ENCODE measurements at regions not wholly inside any gene's neighbourhood (a gene's known extent, or its start where the extent isn't known, plus 50 kb on each side); places are given as distances from the start of the nearest gene placed in this dataset.

DNA sequence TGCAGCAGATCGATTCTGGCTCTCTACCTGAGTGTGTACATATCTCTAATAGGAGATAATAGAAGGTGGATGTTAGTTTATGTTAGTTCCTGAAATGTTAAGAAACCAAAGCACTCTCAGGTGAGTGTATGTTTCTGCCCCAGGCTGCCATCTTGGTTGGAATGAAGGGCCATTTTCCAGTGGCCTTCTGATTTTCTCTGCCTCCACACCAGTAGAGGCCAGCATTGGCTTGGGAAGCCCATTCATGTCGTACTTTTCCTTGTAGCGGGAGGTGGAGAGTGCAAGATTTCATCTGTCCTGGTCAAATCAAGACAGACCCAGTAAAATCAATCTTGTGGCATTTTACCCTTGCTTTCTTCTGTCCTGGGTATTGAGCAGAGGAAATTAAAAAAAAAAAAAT lies 91.0 kb downstream of the GAS1 start:
- POLR2A ChIA-PET: no interaction called here
- TF ChIP-seq CTCF (IDR thresholded peaks at IDR 0.05; ENCODE audit: control extremely low read depth, extremely low read depth, low read depth, missing control alignments): no peak
- CTCF ChIA-PET: interaction anchor here (1.5 kb wide), 1 partner anchor 9 kb away, joined by 3 read pairs; no protein-coding TSS in a partner anchor
- no peak for DNase-seq (ENCODE audit: extremely low spot score)

GRCh38 chr9:86854898-86855523 lies 92.3 kb downstream of the GAS1 start:
- no peak for DNase-seq (ENCODE audit: extremely low spot score)
- no peak for TF ChIP-seq CTCF (IDR thresholded peaks at IDR 0.05; ENCODE audit: control extremely low read depth, extremely low read depth, low read depth, missing control alignments)
- ChIA-PET POLR2A (interaction anchor here (0.6 kb wide), 1 partner anchor 538 kb away, joined by 4 read pairs; no protein-coding TSS in a partner anchor), CTCF (no interaction called here)

GRCh38 chr9:86846656-86847055 lies 100.7 kb downstream of the GAS1 start:
- POLR2A ChIA-PET: no interaction called here
- DNase-seq (ENCODE audit: extremely low spot score): no peak
- CTCF ChIA-PET: no interaction called here

GRCh38 chr9:86843206-86843605 lies 104.1 kb downstream of the GAS1 start:
- ChIA-PET POLR2A (no interaction called here), CTCF (interaction anchor here (1.1 to 1.9 kb wide), 3 partner anchors 14 to 16 kb away, joined by 4 to 5 read pairs (median 5); no protein-coding TSS in a partner anchor)
- DNase-seq (ENCODE audit: extremely low spot score): no peak
- no peak for TF ChIP-seq CTCF (IDR thresholded peaks at IDR 0.05; ENCODE audit: control extremely low read depth, extremely low read depth, low read depth, missing control alignments)

More at GRCh38 chr9:86846656-86847055, 100.7 kb downstream of the GAS1 start:
- no peak for TF ChIP-seq CTCF (IDR thresholded peaks at IDR 0.05; ENCODE audit: control extremely low read depth, extremely low read depth, low read depth, missing control alignments)

DNA sequence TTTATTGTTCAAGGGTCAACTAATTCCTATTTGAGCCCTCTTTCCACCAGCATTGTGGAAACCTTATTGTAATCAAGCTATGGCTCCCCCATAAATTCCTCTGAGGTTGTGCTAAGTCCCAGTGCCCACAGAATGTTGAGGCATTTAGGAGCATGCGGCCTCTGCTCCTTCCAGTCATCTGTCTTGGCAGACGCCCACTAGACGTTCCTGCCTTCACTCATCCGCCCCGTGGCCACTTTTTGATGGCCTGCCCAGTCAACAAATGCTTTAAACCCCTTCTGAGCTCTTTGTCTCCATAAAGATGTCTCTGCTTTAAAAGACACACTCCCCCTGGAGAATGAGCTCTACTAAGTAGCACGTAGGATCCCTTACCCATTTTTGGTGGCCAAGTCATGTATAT lies 104.7 kb downstream of the GAS1 start:
- ChIA-PET POLR2A (no interaction called here), CTCF (interaction anchor here (1.1 to 1.9 kb wide), 2 partner anchors 14 to 17 kb away, joined by 5 read pairs; no protein-coding TSS in a partner anchor)
- DNase-seq (ENCODE audit: extremely low spot score): no peak
- TF ChIP-seq CTCF (IDR thresholded peaks at IDR 0.05; ENCODE audit: control extremely low read depth, extremely low read depth, low read depth, missing control alignments): no peak

DNA sequence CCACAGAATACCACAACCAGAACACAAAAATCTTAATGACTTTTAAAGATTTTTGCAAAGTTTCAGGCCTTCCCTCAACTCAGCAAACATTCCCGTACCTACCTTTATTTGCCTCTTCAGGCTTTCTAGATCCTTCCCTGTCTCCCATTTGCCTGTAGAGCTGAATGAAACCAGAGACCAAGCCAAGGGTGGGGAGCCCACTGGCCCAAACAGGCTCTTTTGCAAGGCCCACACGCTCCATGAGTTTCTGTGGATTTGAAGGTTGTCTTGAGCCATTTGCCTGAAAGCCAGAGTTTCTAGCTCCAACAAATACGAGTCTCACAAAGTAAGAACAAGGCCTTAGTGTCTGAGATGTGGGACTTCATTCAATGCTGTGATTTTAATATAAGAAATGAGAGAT lies 107.8 kb downstream of the GAS1 start:
- ChIA-PET POLR2A (no interaction called here), CTCF (no interaction called here)
- no peak for DNase-seq (ENCODE audit: extremely low spot score)
- no peak for TF ChIP-seq CTCF (IDR thresholded peaks at IDR 0.05; ENCODE audit: control extremely low read depth, extremely low read depth, low read depth, missing control alignments)

Data from GM10248 (cell line).